Bronchial epithelial cell (primary cell): ENCODE measurements at regions not wholly inside any gene's neighbourhood (a gene's known extent, or its start where the extent isn't known, plus 50 kb on each side); places are given as distances from the start of the nearest gene placed in this dataset.
"Not testable (repeated sequence)": the region's sequence is repeated elsewhere in the genome, so short reads cannot be mapped to it uniquely, and the experiment has no call there.

ENCODE experiments used
- DNase-seq: peaks from one replicate; pipeline ENCODE4 v3.0.0-alpha.2; 2010; ENCODE audit warnings: low read depth
- FAIRE-seq: peaks from 2 replicates; lab custom pipeline; 2011; peaks lifted over from hg19 to GRCh38; lab: Jason Lieb, UNC
- H3K27me3 ChIP-seq: 2 replicates; pipeline ENCODE4 v1.5.1; 2011; ENCODE audit warnings: low read length; ENCODE audit not compliant: control insufficient read depth, insufficient read depth
- H3K36me3 ChIP-seq: 2 replicates; pipeline ENCODE4 v1.5.1; 2011; ENCODE audit warnings: low read length; ENCODE audit not compliant: control insufficient read depth, insufficient read depth
- H3K4me3 ChIP-seq: 2 replicates; pipeline ENCODE4 v1.5.1; 2011; ENCODE audit warnings: mild to moderate bottlenecking, low read depth, low read length, control low read depth
- CTCF ChIP-seq: IDR thresholded peaks from 2 replicates; pipeline ENCODE4 v1.5.1; 2011; ENCODE audit warnings: mild to moderate bottlenecking, moderate library complexity, low read length, control low read depth, inconsistent platforms; ENCODE audit not compliant: insufficient read depth, severe bottlenecking

- no peak overlapping the region for H3K4me3 ChIP-seq
- H3K36me3 ChIP-seq, result no peaks in the 10 kb centered on the region
- DNase-seq, result peak; percentile 16
- no peak for FAIRE-seq
- TF ChIP-seq CTCF, result no peak
- no peaks in the 10 kb centered on the region for H3K27me3 ChIP-seq
Observed at GRCh38 chr11:91299980-91300379, 924.6 kb upstream of the FAT3 start.

- H3K4me3 ChIP-seq, result no peak overlapping the region
- DNase-seq (peak; percentile 67), FAIRE-seq (no peak)
- TF ChIP-seq CTCF, result no peak
- H3K36me3 ChIP-seq, result no peaks in the 10 kb centered on the region
- H3K27me3 ChIP-seq, result no peaks in the 10 kb centered on the region
Observed at GRCh38 chr11:91296629-91297028, 928.0 kb upstream of the FAT3 start.

- FAIRE-seq (no peak), DNase-seq (no peak)
- H3K27me3 ChIP-seq, result no peaks in the 10 kb centered on the region
- TF ChIP-seq CTCF, result no peak
- no peaks in the 10 kb centered on the region for H3K36me3 ChIP-seq
- no peak overlapping the region for H3K4me3 ChIP-seq
Observed at GRCh38 chr11:91295591-91295990, 929.0 kb upstream of the FAT3 start.

- no peak for FAIRE-seq
- H3K27me3 ChIP-seq, result no peaks in the 10 kb centered on the region
- no peak for TF ChIP-seq CTCF
Observed at GRCh38 chr11:91293119-91293518, 931.5 kb upstream of the FAT3 start.

GRCh38 chr11:91272089-91272488, 952.5 kb upstream of the FAT3 start:
- FAIRE-seq, result no peak
- Histone ChIP-seq H3K4me3 (no peak overlapping the region), H3K27me3 (no peaks in the 10 kb centered on the region), H3K36me3 (no peaks in the 10 kb centered on the region)
- no peak for DNase-seq
- TF ChIP-seq CTCF, result no peak

More at GRCh38 chr11:91293119-91293518, 931.5 kb upstream of the FAT3 start:
- no peak for DNase-seq
- H3K4me3 ChIP-seq, result no peak overlapping the region
- no peaks in the 10 kb centered on the region for H3K36me3 ChIP-seq

- H3K27me3 ChIP-seq, H3K4me3 ChIP-seq, FAIRE-seq, DNase-seq, H3K36me3 ChIP-seq: not testable (repeated sequence)
Observed at GRCh38 chr11:91268512-91269295, 955.9 kb upstream of the FAT3 start.
